Right atrium auricular region (tissue), 2 donors: ENCODE measurements at regions not wholly inside any gene's neighbourhood (a gene's known extent, or its start where the extent isn't known, plus 50 kb on each side); places are given as distances from the start of the nearest gene placed in this dataset.
A peak's percentile ranks its signal among the peaks of the same experiment; 100 is the strongest.

Experiments used
- DNase-seq: peaks from one replicate; pipeline ENCODE4 v3.0.0-alpha.2; 2019; ENCODE audit warnings: low spot score
- H3K27ac ChIP-seq, 2 donors: fragments of 200-600 bp; sonication (generic); 1 replicate in 1 of 2; 2 replicates in 1 of 2; pipeline ENCODE4 v1.5.1; 2016 to 2019
- H3K27me3 ChIP-seq, 2 donors: fragments of 200-600 bp; sonication (generic); one replicate each; pipeline versions ENCODE4 v1.5.1 to v1.6.0; 2017 to 2019
- H3K36me3 ChIP-seq: fragments of 200-600 bp; sonication (generic); one replicate; pipeline ENCODE4 v1.5.1; 2016
- H3K4me1 ChIP-seq, 2 donors: fragments of 200-600 bp; sonication (generic); one replicate each; pipeline versions ENCODE4 v1.5.1 to v1.6.0; 2017 to 2019
- H3K4me3 ChIP-seq, 2 donors: fragments of 200-600 bp; sonication (generic); 1 replicate in 1 of 2; 2 replicates in 1 of 2; pipeline ENCODE4 v1.5.1; 2017 to 2019; ENCODE audit warnings: mild to moderate bottlenecking in 1 of 2, moderate library complexity in 1 of 2
- H3K9me3 ChIP-seq, 2 donors: fragments of 200-600 bp; sonication (generic); one replicate each; pipeline ENCODE4 v1.5.1; 2019
- TF ChIP-seq, protein P1 (sequence below), 2 donors: fragments of 200-600 bp; sonication (generic); IDR thresholded peaks; one replicate each; pipeline ENCODE4 v1.5.1; 2019; ENCODE audit warnings: antibody characterized with exemption in 2 of 2

DNA sequence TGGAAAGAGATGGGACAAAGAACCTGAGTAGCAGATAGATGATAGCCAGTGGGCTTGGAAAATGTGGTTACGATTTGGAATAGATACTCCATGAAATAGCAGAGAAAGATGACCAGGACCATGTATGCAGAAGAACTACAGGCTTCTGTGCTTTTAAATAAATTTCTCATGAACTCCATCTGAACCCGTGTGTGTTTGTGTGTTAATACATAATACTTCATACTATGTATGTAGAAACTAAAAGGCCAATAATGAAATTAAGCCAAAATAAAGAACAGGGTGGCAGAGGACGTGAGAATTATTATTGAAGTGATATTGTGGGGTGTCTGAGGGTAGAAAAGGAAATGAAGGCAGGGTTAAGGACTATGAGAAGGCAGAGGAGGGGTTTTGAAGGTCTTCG lies 385.1 kb upstream of the RPS23 start:
- no peak for DNase-seq
- no peaks in the 10 kb centered on the region for H3K27me3 ChIP-seq
- H3K36me3 ChIP-seq, result no peaks in the 10 kb centered on the region
- H3K4me3 ChIP-seq, result no peak overlapping the region
- no peaks in the 10 kb centered on the region for H3K4me1 ChIP-seq
- no peaks in the 10 kb centered on the region for H3K9me3 ChIP-seq
- TF ChIP-seq, protein P1, sequence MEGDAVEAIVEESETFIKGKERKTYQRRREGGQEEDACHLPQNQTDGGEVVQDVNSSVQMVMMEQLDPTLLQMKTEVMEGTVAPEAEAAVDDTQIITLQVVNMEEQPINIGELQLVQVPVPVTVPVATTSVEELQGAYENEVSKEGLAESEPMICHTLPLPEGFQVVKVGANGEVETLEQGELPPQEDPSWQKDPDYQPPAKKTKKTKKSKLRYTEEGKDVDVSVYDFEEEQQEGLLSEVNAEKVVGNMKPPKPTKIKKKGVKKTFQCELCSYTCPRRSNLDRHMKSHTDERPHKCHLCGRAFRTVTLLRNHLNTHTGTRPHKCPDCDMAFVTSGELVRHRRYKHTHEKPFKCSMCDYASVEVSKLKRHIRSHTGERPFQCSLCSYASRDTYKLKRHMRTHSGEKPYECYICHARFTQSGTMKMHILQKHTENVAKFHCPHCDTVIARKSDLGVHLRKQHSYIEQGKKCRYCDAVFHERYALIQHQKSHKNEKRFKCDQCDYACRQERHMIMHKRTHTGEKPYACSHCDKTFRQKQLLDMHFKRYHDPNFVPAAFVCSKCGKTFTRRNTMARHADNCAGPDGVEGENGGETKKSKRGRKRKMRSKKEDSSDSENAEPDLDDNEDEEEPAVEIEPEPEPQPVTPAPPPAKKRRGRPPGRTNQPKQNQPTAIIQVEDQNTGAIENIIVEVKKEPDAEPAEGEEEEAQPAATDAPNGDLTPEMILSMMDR (IDR thresholded peaks at IDR 0.05), result no peak
- no peak overlapping the region for H3K27ac ChIP-seq

GRCh38 chr5:82662340-82662739 lies 384.2 kb upstream of the RPS23 start:
- Histone ChIP-seq H3K4me3 (no peak overlapping the region), H3K9me3 (no peaks in the 10 kb centered on the region), H3K36me3 (no peaks in the 10 kb centered on the region), H3K4me1 (peaks cover 0 to 6% of the 10 kb centered on the region in 2 donors), H3K27me3 (no peaks in the 10 kb centered on the region), H3K27ac (no peak overlapping the region)
- TF ChIP-seq, protein P1 (IDR thresholded peaks at IDR 0.05), result no peak
- DNase-seq, result no peak

DNA sequence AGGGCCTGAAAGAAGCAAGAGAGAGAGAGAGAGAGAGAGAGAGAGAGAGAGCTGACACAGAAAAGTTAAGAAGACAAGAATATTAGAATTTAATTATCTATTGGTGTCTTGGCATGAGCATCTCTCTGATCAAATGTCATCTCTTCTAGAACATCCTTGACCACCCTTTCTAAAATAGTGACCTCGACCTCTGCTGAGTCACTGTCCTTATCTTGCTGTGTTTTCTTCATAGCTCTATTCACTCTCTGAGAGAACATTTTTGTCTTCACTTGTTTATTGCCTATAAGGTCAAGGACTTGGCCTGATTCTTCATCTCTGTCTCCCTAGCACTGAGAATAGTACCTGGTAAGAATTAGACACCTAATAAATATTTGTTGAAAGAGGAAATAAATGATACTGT lies 383.8 kb upstream of the RPS23 start:
- TF ChIP-seq, protein P1 (IDR thresholded peaks at IDR 0.05), result no peak
- Histone ChIP-seq H3K4me3 (no peak overlapping the region), H3K36me3 (no peaks in the 10 kb centered on the region), H3K27me3 (no peaks in the 10 kb centered on the region), H3K9me3 (no peaks in the 10 kb centered on the region), H3K27ac (no peak overlapping the region), H3K4me1 (peaks cover 0 to 9% of the 10 kb centered on the region in 2 donors)
- no peak for DNase-seq

- no peaks in the 10 kb centered on the region for H3K27me3 ChIP-seq
- TF ChIP-seq, protein P1 (IDR thresholded peaks at IDR 0.05), result no peak
These were observed 383.3 kb upstream of the RPS23 start for GRCh38 chr5:82661462-82661861.

DNA sequence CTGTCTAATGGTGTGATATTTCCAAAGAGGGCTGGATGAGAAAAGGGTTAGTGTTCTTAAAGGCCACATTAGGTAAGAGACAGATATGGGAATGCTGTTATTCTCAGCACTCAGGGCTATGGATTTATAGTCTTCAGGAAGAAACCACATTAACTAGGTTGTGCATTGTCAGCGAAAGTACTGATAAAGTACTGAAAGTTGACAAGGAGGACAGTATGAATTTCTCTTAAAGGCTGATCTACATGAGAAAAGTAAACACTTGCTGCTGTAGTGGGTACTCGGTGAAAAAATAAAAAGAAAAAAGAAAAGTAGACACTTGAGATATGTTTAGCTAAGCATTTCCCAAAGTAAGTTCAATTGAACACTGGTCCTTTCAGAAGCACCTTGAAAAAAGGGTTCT lies 381.0 kb upstream of the RPS23 start:
- TF ChIP-seq, protein P1 (IDR thresholded peaks at IDR 0.05), result no peak
- no peak for DNase-seq
- peaks cover 0 to 13% of the 10 kb centered on the region in 2 donors for H3K4me1 ChIP-seq
- H3K27ac ChIP-seq, result no peak overlapping the region
- H3K36me3 ChIP-seq, result no peaks in the 10 kb centered on the region
- no peaks in the 10 kb centered on the region for H3K27me3 ChIP-seq
- H3K9me3 ChIP-seq, result no peaks in the 10 kb centered on the region
- H3K4me3 ChIP-seq, result no peak overlapping the region

More at GRCh38 chr5:82661462-82661861, 383.3 kb upstream of the RPS23 start:
- H3K9me3 ChIP-seq, result no peaks in the 10 kb centered on the region
- H3K4me1 ChIP-seq, result peaks cover 0 to 9% of the 10 kb centered on the region in 2 donors
- no peak overlapping the region for H3K4me3 ChIP-seq
- DNase-seq, result no peak
- no peaks in the 10 kb centered on the region for H3K36me3 ChIP-seq
- H3K27ac ChIP-seq, result no peak overlapping the region

DNA sequence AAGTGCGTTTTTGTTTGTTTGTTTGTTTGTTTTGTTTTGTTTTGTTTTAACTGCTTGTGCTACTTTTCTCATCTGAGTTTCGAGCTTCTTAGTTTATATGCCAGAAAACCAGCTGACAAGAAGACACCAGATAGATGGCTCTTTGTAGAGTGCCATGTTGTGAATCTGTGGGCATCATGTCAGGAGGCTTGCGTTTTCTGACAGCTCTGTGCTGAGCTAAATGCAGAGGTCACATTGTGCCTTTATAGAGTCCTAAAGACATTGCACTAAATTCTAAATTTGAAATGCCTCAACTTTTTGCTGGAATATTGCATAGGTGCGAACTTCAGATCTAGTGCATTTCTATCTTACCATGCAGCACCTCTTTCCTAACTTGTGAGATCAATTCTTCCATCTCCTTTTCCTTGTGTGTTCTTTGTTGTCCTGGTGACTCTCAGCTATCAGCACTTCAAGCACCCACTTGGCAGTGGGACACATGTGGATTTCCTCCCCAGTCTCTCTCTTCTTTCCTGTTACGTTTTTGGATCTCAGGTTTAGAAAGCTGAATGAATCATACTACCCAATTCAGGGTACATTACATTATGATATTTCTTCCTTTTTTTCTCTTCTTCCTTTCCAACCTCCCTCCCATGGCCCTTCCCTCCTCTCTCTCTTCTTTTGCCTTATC lies 379.0 kb upstream of the RPS23 start:
- no peaks in the 10 kb centered on the region for H3K27me3 ChIP-seq
- TF ChIP-seq, protein P1 (IDR thresholded peaks at IDR 0.05), result no peak
- H3K36me3 ChIP-seq, result no peaks in the 10 kb centered on the region
- no peak for DNase-seq
- no peaks in the 10 kb centered on the region for H3K9me3 ChIP-seq
- H3K4me1 ChIP-seq, result peaks cover 0 to 13% of the 10 kb centered on the region in 2 donors
- peak overlapping the region in 1 of 2 donors; percentile 33 for H3K27ac ChIP-seq
- H3K4me3 ChIP-seq, result no peak overlapping the region
